Gastroesophageal sphincter (tissue), 4 donors: ENCODE measurements at regions not wholly inside any gene's neighbourhood (a gene's known extent, or its start where the extent isn't known, plus 50 kb on each side); places are given as distances from the start of the nearest gene placed in this dataset.

Source experiments
- ATAC-seq: fragments of 150-250 bp; one replicate; pipeline ENCODE4 v1.9.1; 2016; ENCODE audit warnings: mild to moderate bottlenecking, moderate library complexity
- H3K27ac ChIP-seq, 4 donors: fragments of 200-600 bp; sonication (generic) in 3 of 4; 1 replicate in 3 of 4; 2 replicates in 1 of 4; pipeline ENCODE4 v1.5.1; 2016 to 2019
- H3K27me3 ChIP-seq: fragments of 200-600 bp; sonication (generic); one replicate; pipeline ENCODE4 v1.5.1; 2019
- H3K36me3 ChIP-seq, 2 donors: fragments of 200-600 bp; sonication (generic); one replicate each; pipeline ENCODE4 v1.5.1; 2019; ENCODE audit warnings: control low read depth in 1 of 2
- H3K4me1 ChIP-seq, 3 donors: fragments of 200-600 bp; sonication (generic); 1 replicate in 2 of 3; 2 replicates in 1 of 3; pipeline ENCODE4 v1.5.1; 2016 to 2019; ENCODE audit warnings: control low read depth in 2 of 3
- H3K4me3 ChIP-seq, 2 donors: fragments of 200-600 bp; sonication (generic); one replicate each; pipeline ENCODE4 v1.5.1; 2019; ENCODE audit warnings: mild to moderate bottlenecking in 1 of 2, moderate library complexity in 1 of 2
- H3K9me3 ChIP-seq, 3 donors: fragments of 200-600 bp; sonication (generic); one replicate each; pipeline ENCODE4 v1.5.1; 2017 to 2019; ENCODE audit warnings: control low read depth in 2 of 3
- CTCF ChIP-seq, 4 experiments: fragments of 200-600 bp in 2 of 4; fragments of 450-650 bp in 2 of 4; sonication (generic) in 1 of 4; IDR thresholded peaks; one replicate each; pipeline ENCODE4 v1.5.1; 2017 to 2019; ENCODE audit warnings: antibody characterized with exemption in 4 of 4, mild to moderate bottlenecking in 2 of 4, moderate library complexity in 2 of 4
- EP300 ChIP-seq: sonication (generic); formaldehyde crosslinking; IDR thresholded peaks from one replicate; pipeline ENCODE4 v1.6.1; 2017; ENCODE audit warnings: antibody characterized with exemption, mild to moderate bottlenecking
- POLR2A ChIP-seq, 2 donors: fragments of 450-650 bp; IDR thresholded peaks; one replicate each; pipeline ENCODE4 v1.6.1; 2017; ENCODE audit warnings: antibody characterized with exemption in 2 of 2, mild to moderate bottlenecking in 2 of 2, moderate library complexity in 1 of 2
- POLR2AphosphoS5 ChIP-seq: sonication (generic); formaldehyde crosslinking; IDR thresholded peaks from one replicate; pipeline ENCODE4 v1.6.1; 2017; ENCODE audit warnings: antibody characterized with exemption
- WGBS, 2 donors: methylation state at CpG; one replicate each; pipeline ENCODE4 v1.1.5; 2018; ENCODE audit warnings: low coverage in 1 of 2; 5-methylcytosine and 5-hydroxymethylcytosine counted together

DNA sequence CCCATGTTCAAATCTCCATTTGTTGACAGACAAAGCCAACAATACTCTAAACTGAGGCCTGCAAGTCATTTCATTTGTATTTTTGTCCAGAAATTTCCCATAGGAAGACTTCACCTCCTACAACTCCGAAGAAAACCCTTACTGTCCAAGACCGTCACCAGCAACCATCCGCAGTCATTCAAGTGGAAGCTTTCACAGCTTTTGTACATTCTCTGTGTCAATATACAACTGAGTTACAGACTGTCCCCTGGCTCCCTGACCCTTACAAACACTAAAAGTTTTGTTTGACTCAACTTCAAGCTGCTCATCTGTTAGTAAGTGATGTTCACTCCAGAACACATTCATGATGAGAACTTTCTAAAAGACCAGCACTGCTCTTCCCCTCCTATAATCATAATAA lies 210.1 kb downstream of the DEPDC1B start:
- 67 to 77% methylated on average over 3 of the region's 3 CpGs for WGBS, 2 donors
- Histone ChIP-seq H3K36me3 (no peaks in the 10 kb centered on the region), H3K27ac (peak overlapping the region; percentile 82 to 84 (median 82)), H3K27me3 (no peaks in the 10 kb centered on the region), H3K4me3 (peak overlapping the region; percentile 53 to 56), H3K9me3 (no peaks in the 10 kb centered on the region), H3K4me1 (peaks cover 0 to 39% (median 2%) of the 10 kb centered on the region in 3 donors)
- ATAC-seq = no peak
- TF ChIP-seq POLR2A (IDR thresholded peaks at IDR 0.05) (no peak), EP300 (no peak), CTCF (IDR thresholded peaks at IDR 0.05) (no peak), POLR2AphosphoS5 (no peak)

- 11 to 19% methylated on average over 2 of the region's 2 CpGs for WGBS, 2 donors
- Histone ChIP-seq H3K36me3 (no peaks in the 10 kb centered on the region), H3K4me3 (peak overlapping the region; percentile 53 to 56), H3K27ac (peak overlapping the region; percentile 82 to 84 (median 82)), H3K27me3 (no peaks in the 10 kb centered on the region), H3K9me3 (no peaks in the 10 kb centered on the region), H3K4me1 (peaks cover 0 to 39% (median 2%) of the 10 kb centered on the region in 3 donors)
- TF ChIP-seq POLR2AphosphoS5 (no peak), POLR2A (IDR thresholded peaks at IDR 0.05) (no peak), EP300 (no peak), CTCF (IDR thresholded peaks at IDR 0.05) (no peak)
- no peak for ATAC-seq
These were observed 210.6 kb downstream of the DEPDC1B start for GRCh38 chr5:60489377-60489776.

DNA sequence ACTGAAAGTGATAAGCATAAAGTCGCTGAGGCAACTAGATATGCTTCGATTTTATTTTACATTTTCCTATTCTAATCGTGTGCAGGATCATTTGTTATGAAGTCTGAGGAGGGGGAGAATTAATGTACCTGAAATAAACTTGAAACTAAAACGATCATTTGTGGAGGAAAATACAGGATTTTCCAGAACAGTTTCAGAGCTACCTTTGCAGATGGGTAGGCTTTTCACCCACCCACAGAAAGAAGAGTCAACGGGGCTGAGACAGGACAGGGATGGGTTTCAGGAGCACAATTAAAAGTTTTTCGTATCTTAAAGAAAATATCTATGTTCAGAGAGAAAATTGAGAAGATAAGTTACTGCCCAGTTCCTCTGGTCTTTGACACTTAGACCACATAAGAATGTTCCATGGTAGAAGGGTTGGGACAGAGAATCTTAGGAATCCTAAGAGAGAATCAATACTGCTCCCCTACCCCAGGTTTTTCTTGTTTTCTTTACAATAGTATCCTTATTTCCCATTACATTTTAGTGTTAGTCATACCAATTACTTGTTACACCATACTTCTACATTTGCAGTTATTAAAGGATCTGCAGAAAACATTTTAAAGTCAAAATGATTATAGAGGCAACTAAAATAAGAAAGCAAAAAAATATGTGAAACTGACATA lies 211.4 kb downstream of the DEPDC1B start:
- TF ChIP-seq EP300 = no peak
- no peak for TF ChIP-seq POLR2A (IDR thresholded peaks at IDR 0.05)
- no peak for TF ChIP-seq POLR2AphosphoS5
- TF ChIP-seq CTCF (IDR thresholded peaks at IDR 0.05) = no peak
- 38 to 42% methylated on average over 5 to 6 of the region's 6 CpGs for WGBS, 2 donors
- no peaks in the 10 kb centered on the region for H3K36me3 ChIP-seq
- ATAC-seq = no peak
- peaks cover 0 to 39% (median 2%) of the 10 kb centered on the region in 3 donors for H3K4me1 ChIP-seq
- H3K27ac ChIP-seq = peak overlapping the region; percentile 82 to 84 (median 82)
- H3K27me3 ChIP-seq = no peaks in the 10 kb centered on the region
- peak overlapping the region; percentile 53 to 56 for H3K4me3 ChIP-seq
- H3K9me3 ChIP-seq = no peaks in the 10 kb centered on the region

- ATAC-seq = no peak
- H3K4me1 ChIP-seq = peaks cover 0 to 36% (median 2%) of the 10 kb centered on the region in 3 donors
- peak overlapping the region; percentile 53 to 56 for H3K4me3 ChIP-seq
- H3K36me3 ChIP-seq = no peaks in the 10 kb centered on the region
- H3K27ac ChIP-seq = peak overlapping the region; percentile 82 to 84 (median 82)
- H3K27me3 ChIP-seq = no peaks in the 10 kb centered on the region
- no peaks in the 10 kb centered on the region for H3K9me3 ChIP-seq
- WGBS, 2 donors = 28 to 55% methylated on average over 8 of the region's 16 CpGs
- TF ChIP-seq EP300 (no peak), POLR2AphosphoS5 (no peak), POLR2A (IDR thresholded peaks at IDR 0.05) (no peak), CTCF (IDR thresholded peaks at IDR 0.05) (no peak)
These were observed 212.0 kb downstream of the DEPDC1B start for GRCh38 chr5:60487885-60488442.

GRCh38 chr5:60487476-60487875 lies 212.5 kb downstream of the DEPDC1B start:
- WGBS, 2 donors = 10 to 16% methylated on average over 2 of the region's 2 CpGs
- peak overlapping the region; percentile 82 to 84 (median 82) for H3K27ac ChIP-seq
- no peak for ATAC-seq
- no peaks in the 10 kb centered on the region for H3K9me3 ChIP-seq
- H3K4me3 ChIP-seq = peak overlapping the region; percentile 53 to 56
- TF ChIP-seq EP300 (no peak), CTCF (IDR thresholded peaks at IDR 0.05) (no peak), POLR2AphosphoS5 (no peak), POLR2A (IDR thresholded peaks at IDR 0.05) (no peak)
- H3K36me3 ChIP-seq = no peaks in the 10 kb centered on the region
- no peaks in the 10 kb centered on the region for H3K27me3 ChIP-seq
- H3K4me1 ChIP-seq = peaks cover 0 to 33% (median 2%) of the 10 kb centered on the region in 3 donors
